Upper lobe of left lung (tissue), 6 donors: ENCODE measurements at regions not wholly inside any gene's neighbourhood (a gene's known extent, or its start where the extent isn't known, plus 50 kb on each side); places are given as distances from the start of the nearest gene placed in this dataset.
A peak's percentile ranks its signal among the peaks of the same experiment; 100 is the strongest.

ENCODE experiments used
- ATAC-seq, 2 donors: fragments of 200-7000 bp; cut with Tn5 transposase; one replicate each; pipeline ENCODE4 v1.9.1; 2022; ENCODE audit warnings: mild to moderate bottlenecking in 2 of 2, moderate library complexity in 2 of 2; ENCODE audit not compliant: low FRiP score in 2 of 2
- DNase-seq, 2 donors: peaks; one replicate each; pipeline ENCODE4 v3.0.0-alpha.2; 2019 to 2020
- H3K27ac ChIP-seq, 4 donors: fragments of 200-600 bp; sonication (generic); one replicate each; pipeline ENCODE4 v1.5.1; 2016 to 2019
- H3K27me3 ChIP-seq, 4 donors: fragments of 200-600 bp; sonication (generic); one replicate each; pipeline ENCODE4 v1.5.1; 2017 to 2019
- H3K36me3 ChIP-seq, 4 donors: fragments of 200-600 bp; sonication (generic); one replicate each; pipeline ENCODE4 v1.5.1; 2016 to 2019
- H3K4me1 ChIP-seq, 4 donors: fragments of 200-600 bp; sonication (generic); one replicate each; pipeline ENCODE4 v1.5.1; 2018 to 2019
- H3K4me3 ChIP-seq, 4 donors: fragments of 200-600 bp; sonication (generic); one replicate each; pipeline ENCODE4 v1.5.1; 2017 to 2019; ENCODE audit warnings: mild to moderate bottlenecking in 2 of 4, moderate library complexity in 1 of 4
- H3K9me3 ChIP-seq, 4 donors: fragments of 200-600 bp; sonication (generic); one replicate each; pipeline ENCODE4 v1.5.1; 2018 to 2019
- EP300 ChIP-seq, 4 donors: sonication (generic); formaldehyde crosslinking; IDR thresholded peaks; one replicate each; pipeline ENCODE4 v1.5.1; 2017; ENCODE audit warnings: antibody characterized with exemption in 4 of 4, control low read depth in 2 of 4
- POLR2A ChIP-seq, 4 donors: fragments of 450-650 bp; IDR thresholded peaks; one replicate each; pipeline ENCODE4 v1.5.1; 2016 to 2017; ENCODE audit warnings: antibody characterized with exemption in 4 of 4, mild to moderate bottlenecking in 2 of 4
- POLR2AphosphoS5 ChIP-seq, 2 donors: sonication (generic); formaldehyde crosslinking; IDR thresholded peaks; one replicate each; pipeline ENCODE4 v1.5.1; 2017; ENCODE audit warnings: antibody characterized with exemption in 2 of 2
- WGBS, 2 donors: methylation state at CpG; one replicate each; pipeline ENCODE4 v1.1.5; 2017 to 2018; 5-methylcytosine and 5-hydroxymethylcytosine counted together
- TF ChIP-seq, protein P1 (sequence below), 6 experiments: fragments of 450-650 bp in 4 of 6; fragments of 200-600 bp in 2 of 6; sonication (generic) in 2 of 6; IDR thresholded peaks; one replicate each; pipeline ENCODE4 v1.5.1; 2016 to 2019; ENCODE audit warnings: antibody characterized with exemption in 6 of 6
- donor health status: DM: no; HTN: no; CAD: no; lungs with moderate emphysema.
- donor health status: DM: no; HTN: yes; CAD: no; lungs with severe emphysema.

GRCh38 chr2:164328310-164328709 lies 293.0 kb downstream of the GRB14 start:
- TF ChIP-seq, protein P1, sequence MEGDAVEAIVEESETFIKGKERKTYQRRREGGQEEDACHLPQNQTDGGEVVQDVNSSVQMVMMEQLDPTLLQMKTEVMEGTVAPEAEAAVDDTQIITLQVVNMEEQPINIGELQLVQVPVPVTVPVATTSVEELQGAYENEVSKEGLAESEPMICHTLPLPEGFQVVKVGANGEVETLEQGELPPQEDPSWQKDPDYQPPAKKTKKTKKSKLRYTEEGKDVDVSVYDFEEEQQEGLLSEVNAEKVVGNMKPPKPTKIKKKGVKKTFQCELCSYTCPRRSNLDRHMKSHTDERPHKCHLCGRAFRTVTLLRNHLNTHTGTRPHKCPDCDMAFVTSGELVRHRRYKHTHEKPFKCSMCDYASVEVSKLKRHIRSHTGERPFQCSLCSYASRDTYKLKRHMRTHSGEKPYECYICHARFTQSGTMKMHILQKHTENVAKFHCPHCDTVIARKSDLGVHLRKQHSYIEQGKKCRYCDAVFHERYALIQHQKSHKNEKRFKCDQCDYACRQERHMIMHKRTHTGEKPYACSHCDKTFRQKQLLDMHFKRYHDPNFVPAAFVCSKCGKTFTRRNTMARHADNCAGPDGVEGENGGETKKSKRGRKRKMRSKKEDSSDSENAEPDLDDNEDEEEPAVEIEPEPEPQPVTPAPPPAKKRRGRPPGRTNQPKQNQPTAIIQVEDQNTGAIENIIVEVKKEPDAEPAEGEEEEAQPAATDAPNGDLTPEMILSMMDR (IDR thresholded peaks at IDR 0.05): no peak
- TF ChIP-seq POLR2A (IDR thresholded peaks at IDR 0.05): no peak
- no peak for TF ChIP-seq EP300 (IDR thresholded peaks at IDR 0.05)
- no peak for TF ChIP-seq POLR2AphosphoS5 (IDR thresholded peaks at IDR 0.05)
- 75 to 88% methylated on average over 4 of the region's 4 CpGs for WGBS, 2 donors
- Histone ChIP-seq H3K9me3 (no peaks in the 10 kb centered on the region), H3K4me1 (no peaks in the 10 kb centered on the region), H3K27me3 (no peaks in the 10 kb centered on the region), H3K36me3 (no peaks in the 10 kb centered on the region), H3K4me3 (no peak overlapping the region), H3K27ac (no peak overlapping the region)
- ATAC-seq (peak in 1 of 2 donors; percentile 14), DNase-seq (no peak)

GRCh38 chr2:164323978-164324377 lies 297.3 kb downstream of the GRB14 start:
- Histone ChIP-seq H3K4me3 (no peak overlapping the region), H3K27me3 (no peaks in the 10 kb centered on the region), H3K36me3 (no peaks in the 10 kb centered on the region), H3K4me1 (no peaks in the 10 kb centered on the region), H3K27ac (no peak overlapping the region), H3K9me3 (no peaks in the 10 kb centered on the region)
- ATAC-seq (no peak), DNase-seq (no peak)
- WGBS, 2 donors: 79 to 83% methylated on average over 3 of the region's 3 CpGs
- TF ChIP-seq POLR2AphosphoS5 (IDR thresholded peaks at IDR 0.05) (no peak), EP300 (IDR thresholded peaks at IDR 0.05) (no peak), POLR2A (IDR thresholded peaks at IDR 0.05) (no peak)
- TF ChIP-seq, protein P1 (IDR thresholded peaks at IDR 0.05): no peak

GRCh38 chr2:164314148-164314547 lies 307.1 kb downstream of the GRB14 start:
- H3K27me3 ChIP-seq: no peaks in the 10 kb centered on the region
- peak in 1 of 2 donors; percentile 33 for DNase-seq
- no peaks in the 10 kb centered on the region for H3K9me3 ChIP-seq
- TF ChIP-seq POLR2A (IDR thresholded peaks at IDR 0.05): no peak
- H3K36me3 ChIP-seq: no peaks in the 10 kb centered on the region
- H3K27ac ChIP-seq: no peak overlapping the region
- no peaks in the 10 kb centered on the region for H3K4me1 ChIP-seq
- peak in 1 of 2 donors; percentile 53 for ATAC-seq
- WGBS, 2 donors: 42 to 48% methylated on average over 4 of the region's 4 CpGs
- no peak overlapping the region for H3K4me3 ChIP-seq

DNA sequence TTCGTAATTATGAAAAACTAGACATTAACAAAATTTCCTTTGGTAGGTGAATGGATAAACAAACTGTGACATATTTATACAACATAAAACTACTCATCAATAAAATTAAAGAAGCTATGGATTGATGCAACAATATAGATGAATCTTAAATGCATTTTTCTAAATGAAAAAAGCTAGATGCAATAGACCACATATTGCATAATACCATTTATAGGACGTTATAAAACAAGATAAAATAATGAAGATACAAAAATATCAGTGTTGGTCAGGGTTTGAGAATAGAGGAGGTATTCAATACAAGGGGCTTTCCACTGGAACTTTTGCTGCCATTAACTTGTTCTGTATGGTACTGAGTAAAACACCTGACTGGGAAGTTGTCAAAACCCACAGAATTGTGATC lies 314.4 kb downstream of the GRB14 start:
- DNase-seq: no peak
- H3K27me3 ChIP-seq: no peaks in the 10 kb centered on the region
- no peak overlapping the region for H3K27ac ChIP-seq
- no peak for ATAC-seq
- H3K9me3 ChIP-seq: no peaks in the 10 kb centered on the region
- TF ChIP-seq POLR2A (IDR thresholded peaks at IDR 0.05): no peak
- TF ChIP-seq POLR2AphosphoS5 (IDR thresholded peaks at IDR 0.05): no peak
- TF ChIP-seq EP300 (IDR thresholded peaks at IDR 0.05): no peak
- TF ChIP-seq, protein P1 (IDR thresholded peaks at IDR 0.05): no peak
- no peaks in the 10 kb centered on the region for H3K36me3 ChIP-seq
- 84 to 85% methylated on average over 2 of the region's 2 CpGs for WGBS, 2 donors
- H3K4me1 ChIP-seq: no peaks in the 10 kb centered on the region
- no peak overlapping the region for H3K4me3 ChIP-seq

- H3K27ac ChIP-seq: no peak overlapping the region
- ATAC-seq (no peak), DNase-seq (no peak)
- 77 to 79% methylated on average over 4 of the region's 4 CpGs for WGBS, 2 donors
- no peak overlapping the region for H3K4me3 ChIP-seq
- no peak for TF ChIP-seq EP300 (IDR thresholded peaks at IDR 0.05)
- TF ChIP-seq POLR2A (IDR thresholded peaks at IDR 0.05): no peak
- no peak for TF ChIP-seq POLR2AphosphoS5 (IDR thresholded peaks at IDR 0.05)
- TF ChIP-seq, protein P1 (IDR thresholded peaks at IDR 0.05): no peak
- H3K4me1 ChIP-seq: no peaks in the 10 kb centered on the region
- H3K36me3 ChIP-seq: no peaks in the 10 kb centered on the region
- no peaks in the 10 kb centered on the region for H3K27me3 ChIP-seq
- H3K9me3 ChIP-seq: no peaks in the 10 kb centered on the region
Measured at GRCh38 chr2:164302786-164303185, 318.5 kb downstream of the GRB14 start.
